PC-9 (cell line): ENCODE measurements at regions not wholly inside any gene's neighbourhood (a gene's known extent, or its start where the extent isn't known, plus 50 kb on each side); places are given as distances from the start of the nearest gene placed in this dataset.
"Not testable (repeated sequence)": the region's sequence is repeated elsewhere in the genome, so short reads cannot be mapped to it uniquely, and the experiment has no call there.

ENCODE experiments used
- BruUV-seq: library from RNA; stranded (reverse); fragments of 400-500 nt; replicated peaks from 2 replicates; lab custom pipeline; 2021; lab: Mats Ljungman, UMichigan
- CTCF ChIA-PET: fragments of 300-600 bp; sonication (Branson Sonifier 250); formaldehyde crosslinking; loops from one replicate; lab custom pipeline; 2022; ENCODE audit warnings: antibody characterized with exemption; lab: Charles Lee
- POLR2A ChIA-PET: fragments of 300-600 bp; sonication (Branson Sonifier 250); formaldehyde crosslinking; loops from one replicate; lab custom pipeline; 2022; ENCODE audit warnings: antibody characterized with exemption; ENCODE audit not compliant: unreplicated experiment; lab: Charles Lee
- DNase-seq, 2 experiments: peaks; one replicate each; pipeline versions ENCODE4 v3.0.0 to v3.0.0-alpha.2; 2015 to 2022; ENCODE audit warnings: mixed read lengths in 1 of 2
- H2AFZ ChIP-seq: fragments of 200-600 bp; sonication (generic); 2 replicates; pipeline ENCODE4 v1.8.1; 2017; ENCODE audit warnings: antibody characterized with exemption
- H3F3A ChIP-seq: fragments of 200-600 bp; sonication (generic); 2 replicates; pipeline ENCODE4 v1.8.1; 2017; ENCODE audit warnings: antibody characterized with exemption, mild to moderate bottlenecking, low read depth; ENCODE audit not compliant: insufficient read depth
- H3K27ac ChIP-seq: fragments of 200-600 bp; sonication (generic); 2 replicates; pipeline ENCODE4 v1.6.1; 2016; ENCODE audit warnings: mixed run types
- H3K27me3 ChIP-seq: fragments of 200-600 bp; sonication (generic); 2 replicates; pipeline ENCODE4 v1.6.1; 2016; ENCODE audit warnings: low read depth, mixed run types; ENCODE audit not compliant: insufficient read depth
- H3K36me3 ChIP-seq: fragments of 200-600 bp; sonication (generic); 2 replicates; pipeline ENCODE4 v1.6.1; 2016; ENCODE audit warnings: low read depth, mixed run types
- H3K4me1 ChIP-seq: fragments of 200-600 bp; sonication (generic); replicated peaks from 2 replicates; pipeline ENCODE4 v1.6.1; 2016; ENCODE audit warnings: mixed run types; ENCODE audit not compliant: insufficient read depth
- H3K4me2 ChIP-seq: fragments of 200-600 bp; sonication (generic); 2 replicates; pipeline ENCODE4 v1.6.1; 2017; ENCODE audit warnings: mixed run types
- H3K4me3 ChIP-seq: fragments of 200-600 bp; sonication (generic); 2 replicates; pipeline ENCODE4 v1.6.1; 2016; ENCODE audit warnings: mixed run types
- H3K79me2 ChIP-seq: fragments of 200-600 bp; sonication (generic); 2 replicates; pipeline ENCODE4 v1.6.1; 2017; ENCODE audit warnings: low read depth, mixed run types
- H3K9me2 ChIP-seq: fragments of 200-600 bp; sonication (generic); 2 replicates; pipeline ENCODE4 v1.8.1; 2017; ENCODE audit warnings: mild to moderate bottlenecking; ENCODE audit not compliant: insufficient read depth
- H3K9me3 ChIP-seq: fragments of 200-600 bp; sonication (generic); 2 replicates; pipeline ENCODE4 v1.8.1; 2016; ENCODE audit warnings: low read depth; ENCODE audit not compliant: insufficient read depth
- H4K20me1 ChIP-seq: fragments of 200-600 bp; sonication (generic); 2 replicates; pipeline ENCODE4 v1.8.1; 2017; ENCODE audit not compliant: insufficient read depth
- EZH2 ChIP-seq: fragments of 200-600 bp; sonication (generic); IDR thresholded peaks from 2 replicates; pipeline ENCODE4 v1.8.0; 2017; ENCODE audit warnings: antibody characterized with exemption, low read depth
- intact Hi-C: fragments of 100-400 bp; cut with micrococcal nuclease; formaldehyde crosslinking; loops from one replicate; pipeline ENCODE4 v1.10.0; 2022; ENCODE audit not compliant: unreplicated experiment
- TF ChIP-seq, protein P1 (sequence below): fragments of 200-600 bp; sonication (generic); conservative IDR thresholded peaks from 2 replicates; pipeline ENCODE4 v1.6.1; 2017; ENCODE audit warnings: mixed run types, antibody characterized with exemption, mild to moderate bottlenecking, moderate library complexity

DNA sequence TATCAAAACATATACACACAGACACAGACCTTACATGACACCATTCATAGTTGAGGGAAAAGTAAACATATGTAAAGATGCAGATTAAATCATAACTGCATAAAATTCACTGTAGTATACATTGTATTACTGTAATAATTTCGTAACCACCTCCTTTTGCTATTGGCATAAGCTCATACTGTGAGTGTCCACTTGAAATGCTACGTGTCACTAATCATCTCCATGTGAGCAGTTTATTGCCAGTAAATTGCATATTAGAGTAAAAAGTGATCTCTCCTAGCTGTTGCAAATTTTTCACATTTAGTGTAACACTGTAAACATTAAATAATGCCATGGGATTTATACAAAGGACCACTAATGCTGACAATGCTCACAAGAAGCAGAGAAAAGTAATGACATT lies 256.7 kb upstream of the GNPDA2 start:
- TF ChIP-seq, protein P1, sequence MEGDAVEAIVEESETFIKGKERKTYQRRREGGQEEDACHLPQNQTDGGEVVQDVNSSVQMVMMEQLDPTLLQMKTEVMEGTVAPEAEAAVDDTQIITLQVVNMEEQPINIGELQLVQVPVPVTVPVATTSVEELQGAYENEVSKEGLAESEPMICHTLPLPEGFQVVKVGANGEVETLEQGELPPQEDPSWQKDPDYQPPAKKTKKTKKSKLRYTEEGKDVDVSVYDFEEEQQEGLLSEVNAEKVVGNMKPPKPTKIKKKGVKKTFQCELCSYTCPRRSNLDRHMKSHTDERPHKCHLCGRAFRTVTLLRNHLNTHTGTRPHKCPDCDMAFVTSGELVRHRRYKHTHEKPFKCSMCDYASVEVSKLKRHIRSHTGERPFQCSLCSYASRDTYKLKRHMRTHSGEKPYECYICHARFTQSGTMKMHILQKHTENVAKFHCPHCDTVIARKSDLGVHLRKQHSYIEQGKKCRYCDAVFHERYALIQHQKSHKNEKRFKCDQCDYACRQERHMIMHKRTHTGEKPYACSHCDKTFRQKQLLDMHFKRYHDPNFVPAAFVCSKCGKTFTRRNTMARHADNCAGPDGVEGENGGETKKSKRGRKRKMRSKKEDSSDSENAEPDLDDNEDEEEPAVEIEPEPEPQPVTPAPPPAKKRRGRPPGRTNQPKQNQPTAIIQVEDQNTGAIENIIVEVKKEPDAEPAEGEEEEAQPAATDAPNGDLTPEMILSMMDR = no peak
- no peak for TF ChIP-seq EZH2
- no peaks in the 10 kb centered on the region for H3K27me3 ChIP-seq
- intact Hi-C loops = no loop called here
- no peak for DNase-seq
- no peaks in the 10 kb centered on the region for H3K9me2 ChIP-seq
- no peak overlapping the region for H3K27ac ChIP-seq
- H3K9me3 ChIP-seq = no peaks in the 10 kb centered on the region
- H3K4me2 ChIP-seq = no peak overlapping the region
- no peaks in the 10 kb centered on the region for H3K36me3 ChIP-seq
- POLR2A ChIA-PET = no interaction called here
- H4K20me1 ChIP-seq = no peaks in the 10 kb centered on the region
- no TSS peak for BruUV-seq
- H3F3A ChIP-seq = no peaks in the 10 kb centered on the region
- H3K79me2 ChIP-seq = no peaks in the 10 kb centered on the region
- no peak overlapping the region for H3K4me3 ChIP-seq
- no peaks in the 10 kb centered on the region for H3K4me1 ChIP-seq
- CTCF ChIA-PET = no interaction called here
- H2AFZ ChIP-seq = no peak overlapping the region

DNA sequence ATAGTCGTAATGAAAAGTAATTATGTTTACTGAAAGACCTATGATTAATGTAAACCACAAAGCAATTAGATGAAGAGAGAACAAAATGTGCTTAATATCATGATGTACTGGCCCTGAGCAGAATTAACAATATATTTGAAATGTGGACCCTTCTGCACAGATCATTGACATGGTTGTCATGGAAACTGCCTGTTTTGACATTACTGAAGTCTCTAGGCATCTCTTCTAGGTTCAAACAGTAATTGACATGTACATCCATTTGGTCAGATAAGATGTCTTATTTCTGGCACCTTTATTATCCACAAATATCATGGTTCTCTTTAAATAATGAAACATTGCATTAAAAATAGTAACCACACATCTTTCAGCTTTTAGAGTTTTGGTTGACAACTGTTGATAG lies 251.7 kb upstream of the GNPDA2 start:
- TF ChIP-seq, protein P1 = no peak
- no peak for TF ChIP-seq EZH2
- Histone ChIP-seq H3K27ac (no peak overlapping the region), H3K9me3 (no peaks in the 10 kb centered on the region), H2AFZ (no peak overlapping the region), H4K20me1 (no peaks in the 10 kb centered on the region), H3K36me3 (no peaks in the 10 kb centered on the region), H3K27me3 (no peaks in the 10 kb centered on the region), H3F3A (no peaks in the 10 kb centered on the region), H3K4me2 (no peak overlapping the region), H3K9me2 (no peaks in the 10 kb centered on the region), H3K4me3 (no peak overlapping the region), H3K79me2 (no peaks in the 10 kb centered on the region), H3K4me1 (no peaks in the 10 kb centered on the region)
- no peak for DNase-seq
- intact Hi-C loops = no loop called here
- BruUV-seq = no TSS peak
- CTCF ChIA-PET = no interaction called here
- POLR2A ChIA-PET = no interaction called here

DNA sequence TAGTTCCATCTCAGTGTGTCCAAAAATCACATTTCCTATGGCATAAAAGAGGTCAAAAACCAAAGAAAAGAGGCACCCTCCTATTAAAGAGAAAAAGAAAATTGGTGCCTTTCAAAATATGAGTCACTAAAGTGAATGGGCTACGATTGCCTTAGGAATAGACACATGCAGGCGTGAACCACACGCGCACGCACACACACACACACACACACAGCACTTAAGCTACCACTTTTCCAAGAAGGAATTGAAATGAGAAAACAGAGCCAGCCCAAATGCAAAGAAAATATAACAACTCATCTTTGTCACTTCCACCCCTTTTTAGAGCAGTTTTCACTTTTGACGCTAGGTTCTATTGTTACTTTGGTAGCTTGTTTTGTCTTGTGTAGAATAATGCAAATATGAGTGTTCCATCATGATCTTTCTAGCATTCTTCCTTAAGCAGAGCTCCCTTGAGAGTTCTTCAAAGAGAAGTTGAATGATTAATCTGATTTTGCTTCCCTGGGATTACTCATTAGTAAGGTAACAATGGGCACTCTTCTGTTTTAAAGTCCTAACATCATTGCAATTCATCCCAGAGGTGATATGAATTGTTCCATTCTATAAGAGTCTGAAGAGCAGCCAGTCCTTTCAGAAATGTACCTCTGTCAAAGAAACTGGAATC lies 239.2 kb upstream of the GNPDA2 start:
- Histone ChIP-seq H3K79me2 (no peaks in the 10 kb centered on the region), H3K9me3 (no peaks in the 10 kb centered on the region), H3K4me1 (no peaks in the 10 kb centered on the region), H3K4me3 (no peak overlapping the region), H2AFZ (no peak overlapping the region), H3K4me2 (no peak overlapping the region), H3K27me3 (no peaks in the 10 kb centered on the region), H4K20me1 (no peaks in the 10 kb centered on the region), H3F3A (no peaks in the 10 kb centered on the region), H3K36me3 (no peaks in the 10 kb centered on the region), H3K9me2 (no peaks in the 10 kb centered on the region), H3K27ac (no peak overlapping the region)
- ChIA-PET CTCF (no interaction called here), POLR2A (no interaction called here)
- no TSS peak for BruUV-seq
- TF ChIP-seq, protein P1 = no peak
- TF ChIP-seq EZH2 = no peak
- no peak for DNase-seq
- intact Hi-C loops = no loop called here

DNA sequence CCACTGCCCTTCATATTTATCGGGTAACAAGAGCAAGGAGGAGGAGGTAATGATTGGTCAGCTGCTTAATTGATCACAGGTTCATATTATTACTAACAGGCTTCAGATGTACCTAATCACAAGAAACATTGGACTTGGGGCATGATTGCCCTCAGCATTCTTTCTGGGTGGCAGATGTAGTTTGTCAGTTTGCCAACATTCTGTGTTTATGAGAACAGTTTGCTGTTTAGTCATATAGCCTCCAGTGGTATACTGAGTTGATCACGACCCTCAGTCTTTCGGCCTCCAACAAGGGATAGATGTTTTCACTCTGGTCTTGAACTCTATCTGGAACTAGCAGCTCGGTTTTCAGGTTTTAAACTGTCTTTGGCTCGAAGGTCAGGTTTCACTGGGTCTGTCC lies 237.7 kb upstream of the GNPDA2 start:
- DNase-seq, H4K20me1 ChIP-seq, H3K4me1 ChIP-seq, H3K79me2 ChIP-seq, H3K4me3 ChIP-seq, BruUV-seq, CTCF ChIA-PET, H3K9me3 ChIP-seq, H3K4me2 ChIP-seq, H3K9me2 ChIP-seq, H3K27me3 ChIP-seq, H3K36me3 ChIP-seq, H2AFZ ChIP-seq, H3K27ac ChIP-seq, POLR2A ChIA-PET, H3F3A ChIP-seq, intact Hi-C loops: not testable (repeated sequence)
